HG03442 (cell line): ENCODE measurements at regions not wholly inside any gene's neighbourhood (a gene's known extent, or its start where the extent isn't known, plus 50 kb on each side); places are given as distances from the start of the nearest gene placed in this dataset.

Source experiments
- ATAC-seq: cut with Tn5 transposase; IDR thresholded peaks from one replicate; pipeline ENCODE4 v1.9.1; 2021; ENCODE audit warnings: mild to moderate bottlenecking, moderate library complexity; ENCODE audit not compliant: unreplicated experiment

GRCh38 chr4:13840502-13841190 is 213.1 kb upstream of the BOD1L1 start:
- no peak for ATAC-seq

- no peak for ATAC-seq
Observed at GRCh38 chr4:13844740-13845139, 217.2 kb upstream of the BOD1L1 start.

GRCh38 chr4:13849778-13850177 is 222.3 kb upstream of the BOD1L1 start:
- no peak for ATAC-seq

GRCh38 chr4:13851085-13851940 is 223.8 kb upstream of the BOD1L1 start:
- no peak for ATAC-seq

- no peak for ATAC-seq
Observed at GRCh38 chr4:13852411-13852810, 224.9 kb upstream of the BOD1L1 start.

GRCh38 chr4:13856387-13856786 is 228.9 kb upstream of the BOD1L1 start:
- ATAC-seq: no peak

- ATAC-seq: no peak
Observed at GRCh38 chr4:13857397-13857796, 229.9 kb upstream of the BOD1L1 start.

- no peak for ATAC-seq
Observed at GRCh38 chr4:13857800-13858199, 230.3 kb upstream of the BOD1L1 start.

GRCh38 chr4:13859423-13859822 is 231.9 kb upstream of the BOD1L1 start:
- ATAC-seq: no peak

GRCh38 chr4:13860126-13860525 is 232.6 kb upstream of the BOD1L1 start:
- no peak for ATAC-seq

- ATAC-seq: no peak
Observed at GRCh38 chr4:13865871-13866669, 238.5 kb upstream of the BOD1L1 start.

- no peak for ATAC-seq
Observed at GRCh38 chr4:13866881-13867280, 239.4 kb upstream of the BOD1L1 start.

GRCh38 chr4:13872155-13872554 is 244.6 kb upstream of the BOD1L1 start:
- ATAC-seq: no peak

GRCh38 chr4:13872955-13873354 is 245.4 kb upstream of the BOD1L1 start:
- ATAC-seq: no peak

- no peak for ATAC-seq
Observed at GRCh38 chr4:13875181-13875580, 247.7 kb upstream of the BOD1L1 start.

GRCh38 chr4:13876131-13876530 is 248.6 kb upstream of the BOD1L1 start:
- no peak for ATAC-seq

GRCh38 chr4:13876940-13877339 is 249.4 kb upstream of the BOD1L1 start:
- no peak for ATAC-seq

- ATAC-seq: no peak
Observed at GRCh38 chr4:13877626-13878025, 250.1 kb upstream of the BOD1L1 start.

- ATAC-seq: no peak
Observed at GRCh38 chr4:13881892-13882291, 254.4 kb upstream of the BOD1L1 start.

- ATAC-seq: no peak
Observed at GRCh38 chr4:13887010-13887409, 259.5 kb upstream of the BOD1L1 start.

GRCh38 chr4:13888112-13888511 is 260.6 kb upstream of the BOD1L1 start:
- ATAC-seq: no peak

GRCh38 chr4:13891544-13891939 is 264.0 kb upstream of the BOD1L1 start:
- no peak for ATAC-seq
